H9 (cell line): ENCODE measurements at regions not wholly inside any gene's neighbourhood (a gene's known extent, or its start where the extent isn't known, plus 50 kb on each side); places are given as distances from the start of the nearest gene placed in this dataset.

Experiments
- DNase-seq: peaks from one replicate; pipeline ENCODE4 v3.0.0-alpha.2; 2017
- H2AFZ ChIP-seq: one replicate; pipeline ENCODE4 v1.6.1; 2013; ENCODE audit warnings: mild to moderate bottlenecking, low read length, control low read depth, moderate library complexity
- H2AK5ac ChIP-seq: 2 replicates; pipeline ENCODE4 v1.6.1; 2013; ENCODE audit warnings: low read length, control low read depth, mixed read lengths; ENCODE audit not compliant: insufficient read length
- H2BK120ac ChIP-seq: one replicate; pipeline ENCODE4 v1.6.1; 2013; ENCODE audit warnings: low read depth, mild to moderate bottlenecking, low read length, control low read depth, inconsistent platforms; ENCODE audit not compliant: poor library complexity, severe bottlenecking
- H2BK12ac ChIP-seq: 2 replicates; pipeline ENCODE4 v1.6.1; 2013; ENCODE audit warnings: low read length, control low read depth, mixed read lengths, low read depth; ENCODE audit not compliant: insufficient read length
- H2BK15ac ChIP-seq: 2 replicates; pipeline ENCODE4 v1.6.1; 2013; ENCODE audit warnings: low read depth, low read length, control low read depth
- H2BK20ac ChIP-seq: one replicate; pipeline ENCODE4 v1.6.1; 2013; ENCODE audit warnings: low read depth, mild to moderate bottlenecking, low read length, control low read depth, inconsistent platforms; ENCODE audit not compliant: poor library complexity, severe bottlenecking
- H2BK5ac ChIP-seq: 2 replicates; pipeline ENCODE4 v1.6.1; 2013; ENCODE audit warnings: low read length, control low read depth, mixed read lengths; ENCODE audit not compliant: insufficient read length
- H3K14ac ChIP-seq: 2 replicates; pipeline ENCODE4 v1.6.1; 2013; ENCODE audit warnings: low read length, control low read depth; ENCODE audit not compliant: insufficient read depth
- H3K18ac ChIP-seq: 2 replicates; pipeline ENCODE4 v1.6.1; 2013; ENCODE audit warnings: low read depth, mild to moderate bottlenecking, mixed read lengths, low read length, control low read depth; ENCODE audit not compliant: insufficient read length
- H3K23ac ChIP-seq: 2 replicates; pipeline ENCODE4 v1.6.1; 2013; ENCODE audit warnings: low read length, control low read depth, mixed read lengths, low read depth; ENCODE audit not compliant: insufficient read length
- H3K23me2 ChIP-seq: 2 replicates; pipeline ENCODE4 v1.6.1; 2013; ENCODE audit warnings: low read depth, mild to moderate bottlenecking, mixed read lengths, low read length, control low read depth; ENCODE audit not compliant: insufficient read length, poor library complexity, severe bottlenecking
- H3K27ac ChIP-seq: 2 replicates; pipeline ENCODE4 v1.5.1; 2013; ENCODE audit warnings: low read length, control low read depth, mixed read lengths, low read depth; ENCODE audit not compliant: insufficient read length
- H3K27me3 ChIP-seq: 2 replicates; pipeline ENCODE4 v1.6.1; 2013; ENCODE audit warnings: low read length, control low read depth, inconsistent platforms; ENCODE audit not compliant: insufficient read depth
- H3K4ac ChIP-seq: 2 replicates; pipeline ENCODE4 v1.6.1; 2013; ENCODE audit warnings: low read depth, mild to moderate bottlenecking, control low read depth, inconsistent platforms, low read length, moderate library complexity
- H3K4me1 ChIP-seq: 2 replicates; pipeline ENCODE4 v1.6.1; 2013; ENCODE audit warnings: low read length, control low read depth, inconsistent platforms; ENCODE audit not compliant: insufficient read depth
- H3K4me2 ChIP-seq: 2 replicates; pipeline ENCODE4 v1.6.1; 2013; ENCODE audit warnings: low read length, control low read depth, mixed read lengths; ENCODE audit not compliant: insufficient read length, insufficient read depth
- H3K56ac ChIP-seq: 2 replicates; pipeline ENCODE4 v1.6.1; 2013; ENCODE audit warnings: low read depth, mild to moderate bottlenecking, mixed read lengths, low read length, control low read depth; ENCODE audit not compliant: insufficient read length
- H3K79me1 ChIP-seq: 2 replicates; pipeline ENCODE4 v1.6.1; 2013; ENCODE audit warnings: low read depth, mild to moderate bottlenecking, moderate library complexity, low read length, control low read depth, inconsistent platforms; ENCODE audit not compliant: insufficient read depth, poor library complexity, severe bottlenecking
- H3K79me2 ChIP-seq: 2 replicates; pipeline ENCODE4 v1.6.1; 2013; ENCODE audit warnings: low read length, control low read depth, inconsistent platforms; ENCODE audit not compliant: insufficient read depth
- H3K9ac ChIP-seq: 2 replicates; pipeline ENCODE4 v1.6.1; 2013; ENCODE audit warnings: low read length, control low read depth, mixed read lengths; ENCODE audit not compliant: insufficient read length; ENCODE audit errors: extremely low read depth
- H3K9me3 ChIP-seq: one replicate; pipeline ENCODE4 v1.6.1; 2013; ENCODE audit warnings: low read depth, low read length, inconsistent platforms; ENCODE audit not compliant: control insufficient read depth
- H3T11ph ChIP-seq: one replicate; pipeline ENCODE4 v1.6.1; 2013; ENCODE audit warnings: mild to moderate bottlenecking, low read length, control low read depth, inconsistent platforms
- H4K20me1 ChIP-seq: one replicate; pipeline ENCODE4 v1.6.1; 2013; ENCODE audit not compliant: control insufficient read depth, insufficient read length, insufficient read depth
- H4K5ac ChIP-seq: 2 replicates; pipeline ENCODE4 v1.6.1; 2013; ENCODE audit warnings: low read depth, mild to moderate bottlenecking, mixed read lengths, low read length, control low read depth; ENCODE audit not compliant: insufficient read length
- H4K8ac ChIP-seq: replicated peaks from 2 replicates; pipeline ENCODE4 v1.6.1; 2013; ENCODE audit warnings: low read length, control low read depth, mixed read lengths, low read depth; ENCODE audit not compliant: insufficient read length
- H4K91ac ChIP-seq: 2 replicates; pipeline ENCODE4 v1.6.1; 2013; ENCODE audit warnings: low read depth, mild to moderate bottlenecking, moderate library complexity, mixed read lengths, low read length, control low read depth; ENCODE audit not compliant: insufficient read length
- H3K27ac Mint-ChIP-seq, 3 experiments: 2 replicates in 2 of 3; 3 replicates in 1 of 3; pipeline ENCODE4 v1.8.0; 2020 to 2021; ENCODE audit warnings: mixed read lengths in 3 of 3, mild to moderate bottlenecking in 1 of 3, moderate library complexity in 1 of 3
- H3K27me3 Mint-ChIP-seq: 2 replicates; pipeline ENCODE4 v1.8.0; 2021; ENCODE audit warnings: low read depth, mild to moderate bottlenecking, moderate library complexity, mixed read lengths
- H3K36me3 Mint-ChIP-seq, 3 experiments: 2 replicates in 2 of 3; 3 replicates in 1 of 3; pipeline ENCODE4 v1.8.0; 2020 to 2021; ENCODE audit warnings: low read depth in 3 of 3, mixed read lengths in 3 of 3; ENCODE audit not compliant: insufficient read depth in 1 of 3
- H3K4me1 Mint-ChIP-seq, 2 experiments: 2 replicates each; pipeline ENCODE4 v1.8.0; 2020; ENCODE audit warnings: mixed read lengths in 2 of 2
- H3K4me3 Mint-ChIP-seq, 2 experiments: 2 replicates in 1 of 2; 3 replicates in 1 of 2; pipeline ENCODE4 v1.8.0; 2020 to 2021; ENCODE audit warnings: mild to moderate bottlenecking in 2 of 2, mixed read lengths in 2 of 2, moderate library complexity in 1 of 2
- H3K9me3 Mint-ChIP-seq, 2 experiments: 2 replicates in 1 of 2; 3 replicates in 1 of 2; pipeline ENCODE4 v1.8.0; 2020; ENCODE audit warnings: mild to moderate bottlenecking in 2 of 2, mixed read lengths in 2 of 2, moderate library complexity in 1 of 2
- CTCF ChIP-seq: fragments of 200-600 bp; sonication (generic); conservative IDR thresholded peaks from 3 replicates; pipeline ENCODE4 v1.8.0; 2021; ENCODE audit warnings: antibody characterized with exemption, mild to moderate bottlenecking
- WGBS: extraction: QIAGEN DNeasy Blood & Tissue Kit; methylation state at CpG from one replicate; pipeline ENCODE4 v1.1.7; 2013; ENCODE audit warnings: missing lambda C conversion rate, low lambda C conversion rate, mixed read lengths; ENCODE audit not compliant: insufficient read length; ENCODE audit errors: extremely low coverage; 5-methylcytosine and 5-hydroxymethylcytosine counted together

DNA sequence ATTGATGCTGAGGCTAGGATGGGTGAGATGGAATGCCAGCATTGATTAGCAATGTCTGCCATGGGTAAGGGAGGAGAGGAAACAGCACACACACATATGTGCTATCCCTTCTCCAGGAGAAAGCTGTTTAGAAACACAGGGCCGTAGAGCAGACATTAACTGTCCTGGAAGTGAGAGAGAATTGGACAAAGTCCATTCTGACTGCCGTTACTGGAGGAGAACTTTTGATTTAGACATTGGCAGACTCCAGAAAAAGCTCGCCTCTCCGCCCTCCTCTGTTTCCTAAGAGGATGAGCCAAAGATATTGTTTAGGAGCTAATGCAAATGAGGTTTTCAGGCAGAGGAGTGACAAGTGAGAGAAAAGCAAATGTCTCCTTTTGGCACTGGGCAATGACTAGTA is 237.0 kb downstream of the HAPSTR1 start:
- no peak for DNase-seq
- Histone ChIP-seq H2BK15ac (no peak overlapping the region), H3K23me2 (no peaks in the 10 kb centered on the region), H3K9me3 (no peaks in the 10 kb centered on the region), H4K5ac (no peak overlapping the region), H3K79me2 (no peaks in the 10 kb centered on the region), H3K14ac (no peak overlapping the region), H3K23ac (no peak overlapping the region), H4K91ac (no peak overlapping the region), H3K18ac (no peak overlapping the region), H3K4me2 (no peak overlapping the region), H2AFZ (no peak overlapping the region), H2BK5ac (no peak overlapping the region), H2BK120ac (no peak overlapping the region), H3T11ph (no peak overlapping the region), H3K56ac (no peak overlapping the region), H2AK5ac (no peak overlapping the region), H4K20me1 (no peaks in the 10 kb centered on the region), H4K8ac (no peak overlapping the region), H2BK20ac (no peak overlapping the region), H3K27ac (no peak overlapping the region), H3K4me1 (no peaks in the 10 kb centered on the region; the same call in 1 of the 2 replicates), H3K79me1 (no peaks in the 10 kb centered on the region), H3K9ac (no peak overlapping the region), H3K27me3 (no peaks in the 10 kb centered on the region), H3K4ac (no peak overlapping the region), H2BK12ac (no peak overlapping the region)
- Mint-ChIP-seq H3K36me3 (peaks cover 0 to 6% (median 0%) of the 10 kb centered on the region in 3 experiments; a peak in 3 of 7 replicates), H3K27ac (no peak overlapping the region), H3K27me3 (peaks cover 2% of the 10 kb centered on the region), H3K4me1 (peaks cover 0 to 3% of the 10 kb centered on the region in 2 experiments; a peak in 2 of 4 replicates), H3K9me3 (peaks cover 4 to 12% of the 10 kb centered on the region in 2 experiments; a peak in 3 of 5 replicates), H3K4me3 (no peak overlapping the region)
- no CpG with 5 or more reads among the region's 4 CpGs for WGBS
- no peak for TF ChIP-seq CTCF
